Heart left ventricle (tissue), 16 donors: ENCODE measurements at regions not wholly inside any gene's neighbourhood (a gene's known extent, or its start where the extent isn't known, plus 50 kb on each side); places are given as distances from the start of the nearest gene placed in this dataset.

Experiments
- ATAC-seq, 4 donors: fragments of 200-7000 bp; cut with Tn5 transposase; one replicate each; pipeline ENCODE4 v1.9.1; 2020 to 2022; ENCODE audit warnings: moderate library complexity in 4 of 4, mild to moderate bottlenecking in 3 of 4, moderate number of reproducible peaks in 1 of 4
- DNase-seq, 5 donors: peaks; one replicate each; pipeline ENCODE4 v3.0.0-alpha.2; 2020
- H3K27ac ChIP-seq, 12 donors: fragments of 200-600 bp; sonication (generic) in 4 of 12; one replicate each; pipeline versions ENCODE4 v1.5.0 to v1.8.0; 2016 to 2022; ENCODE audit warnings: mild to moderate bottlenecking in 2 of 12
- H3K27me3 ChIP-seq, 9 donors: fragments of 200-600 bp; sonication (generic) in 2 of 9; one replicate each; pipeline versions ENCODE4 v1.5.1 to v1.8.0; 2016 to 2022; ENCODE audit warnings: mild to moderate bottlenecking in 3 of 9
- H3K36me3 ChIP-seq, 9 donors: fragments of 200-600 bp; sonication (generic) in 2 of 9; one replicate each; pipeline versions ENCODE4 v1.5.0 to v1.8.0; 2018 to 2022; ENCODE audit warnings: mild to moderate bottlenecking in 2 of 9
- H3K4me1 ChIP-seq, 12 donors: fragments of 200-600 bp; sonication (generic) in 4 of 12; one replicate each; pipeline versions ENCODE4 v1.5.0 to v1.8.0; 2016 to 2022; ENCODE audit warnings: mild to moderate bottlenecking in 3 of 12
- H3K4me3 ChIP-seq, 12 donors: fragments of 200-600 bp; sonication (generic) in 4 of 12; one replicate each; pipeline versions ENCODE4 v1.5.0 to v1.8.0; 2017 to 2022; ENCODE audit warnings: mild to moderate bottlenecking in 9 of 12, moderate library complexity in 4 of 12
- H3K9me3 ChIP-seq, 12 donors: fragments of 200-600 bp; sonication (generic) in 4 of 12; one replicate each; pipeline versions ENCODE4 v1.5.0 to v1.8.0; 2016 to 2022; ENCODE audit warnings: mild to moderate bottlenecking in 1 of 12
- CTCF ChIP-seq, 12 donors: fragments of 200-600 bp; sonication (generic) in 4 of 12; IDR thresholded peaks; one replicate each; pipeline versions ENCODE4 v1.5.0 to v1.8.0; 2018 to 2022; ENCODE audit warnings: antibody characterized with exemption in 12 of 12, mild to moderate bottlenecking in 5 of 12
- POLR2A ChIP-seq, 2 donors: fragments of 450-650 bp; IDR thresholded peaks; one replicate each; pipeline ENCODE4 v1.6.1; 2017; ENCODE audit warnings: antibody characterized with exemption in 2 of 2, mild to moderate bottlenecking in 2 of 2, moderate library complexity in 2 of 2
- WGBS, 4 donors: extraction: QIAGEN DNeasy Blood & Tissue Kit in 2 of 4; methylation state at CpG; one replicate each; pipeline versions ENCODE4 v1.1.5 to v1.1.7; 2013 to 2018; 5-methylcytosine and 5-hydroxymethylcytosine counted together
- intact Hi-C, 10 donors: fragments of 100-400 bp; cut with DNase I; formaldehyde crosslinking; loops; one replicate each; pipeline versions ENCODE4 v1.11.1 to v1.14.2; 2022
- donor health status: ischemic (EF 13 %, LVEDD 7.1; RV severe dilation, severe dysfunction).
- donor health status: healthy with polysubstance abuse.
- donor health status: DM: no; HTN: yes; CAD: no.
- donor health status: DM: no; HTN: no; CAD: no.
- donor health status: ischemic (EF 25% LVEDD 6.9; RV normal size, moderate dysfunction).
- donor health status: ischemic (EF 25% LVEDD 5.7; RV mildly dilated, moderate dysfunction).
- donor health status: healthy.
- donor health status: DM: yes; HTN: yes; CAD: no.
- donor health status: ischemic (EF 35%, LVEDD 5.7; RV mildly dilated, moderate dysfunction).
- donor health status: nonischemic (EF 11% LVEDD 7.7; RV severe dilation, severe dysfunction).
- donor health status: DM: yes; HTN: yes; CAD: no.
- donor health status: PGD.
- donor health status: ischemic (EF 29% LVEDD 5.4; RV normal size, mild dysfunction).
- donor health status: nonischemic (EF 23%, LVEDD 6.1; RV moderate dilation, normal function).

GRCh38 chr20:8990770-8991169, 78.1 kb upstream of the PLCB4 start:
- no peaks in the 10 kb centered on the region for H3K36me3 ChIP-seq
- no peak for DNase-seq
- TF ChIP-seq CTCF (IDR thresholded peaks at IDR 0.05): no peak
- no peak for TF ChIP-seq POLR2A (IDR thresholded peaks at IDR 0.05)
- ATAC-seq: no peak
- H3K4me3 ChIP-seq: no peak overlapping the region
- H3K27ac ChIP-seq: no peak overlapping the region
- peaks cover 0 to 5% (median 3%) of the 10 kb centered on the region in 12 donors for H3K4me1 ChIP-seq
- no peaks in the 10 kb centered on the region for H3K27me3 ChIP-seq
- intact Hi-C loops: loop anchor here in 1 of 10 donors (10.0 kb wide), 1 partner anchor 136 kb away; no protein-coding TSS in a partner anchor
- H3K9me3 ChIP-seq: peaks cover 0 to 7% (median 0%) of the 10 kb centered on the region in 12 donors

GRCh38 chr20:8994045-8994444, 74.8 kb upstream of the PLCB4 start:
- intact Hi-C loops: loop anchor here in 1 of 10 donors (10.0 kb wide), 1 partner anchor 139 kb away; no protein-coding TSS in a partner anchor
- TF ChIP-seq POLR2A (IDR thresholded peaks at IDR 0.05) (no peak), CTCF (IDR thresholded peaks at IDR 0.05) (no peak)
- no peaks in the 10 kb centered on the region for H3K36me3 ChIP-seq
- H3K4me3 ChIP-seq: no peak overlapping the region
- WGBS, 4 donors: 82 to 87% (median 85%) methylated on average over 4 of the region's 4 CpGs
- ATAC-seq (no peak), DNase-seq (no peak)
- H3K4me1 ChIP-seq: peaks cover 0 to 15% (median 8%) of the 10 kb centered on the region in 12 donors
- H3K27me3 ChIP-seq: no peaks in the 10 kb centered on the region
- peaks cover 0 to 7% (median 0%) of the 10 kb centered on the region in 12 donors for H3K9me3 ChIP-seq
- H3K27ac ChIP-seq: no peak overlapping the region

- intact Hi-C loops: loop anchor here in 1 of 10 donors (10.0 kb wide), 1 partner anchor 141 kb away; no protein-coding TSS in a partner anchor
- Histone ChIP-seq H3K27me3 (no peaks in the 10 kb centered on the region), H3K4me1 (peaks cover 0 to 15% (median 8%) of the 10 kb centered on the region in 12 donors), H3K9me3 (peaks cover 0 to 7% (median 0%) of the 10 kb centered on the region in 12 donors), H3K27ac (no peak overlapping the region), H3K36me3 (no peaks in the 10 kb centered on the region), H3K4me3 (no peak overlapping the region)
- DNase-seq (no peak), ATAC-seq (peak in 1 of 4 donors; percentile 28)
- 7 to 22% (median 18%) methylated on average over 3 of the region's 3 CpGs for WGBS, 4 donors
- TF ChIP-seq POLR2A (IDR thresholded peaks at IDR 0.05): no peak
- no peak for TF ChIP-seq CTCF (IDR thresholded peaks at IDR 0.05)
These were observed 73.1 kb upstream of the PLCB4 start for GRCh38 chr20:8995761-8996160.

- DNase-seq (no peak), ATAC-seq (no peak)
- WGBS, 4 donors: 74 to 82% (median 80%) methylated on average over 2 of the region's 2 CpGs
- no peaks in the 10 kb centered on the region for H3K27me3 ChIP-seq
- no peak overlapping the region for H3K4me3 ChIP-seq
- H3K9me3 ChIP-seq: peaks cover 0 to 5% (median 0%) of the 10 kb centered on the region in 12 donors
- TF ChIP-seq CTCF (IDR thresholded peaks at IDR 0.05) (no peak), POLR2A (IDR thresholded peaks at IDR 0.05) (no peak)
- H3K4me1 ChIP-seq: peaks cover 0 to 15% (median 8%) of the 10 kb centered on the region in 12 donors
- H3K27ac ChIP-seq: no peak overlapping the region
- H3K36me3 ChIP-seq: no peaks in the 10 kb centered on the region
- intact Hi-C loops: loop anchor here in 1 of 10 donors (10.0 kb wide), 1 partner anchor 142 kb away; no protein-coding TSS in a partner anchor
These were observed 71.9 kb upstream of the PLCB4 start for GRCh38 chr20:8996817-8997512.
